GM18517 (cell line): ENCODE measurements at regions not wholly inside any gene's neighbourhood (a gene's known extent, or its start where the extent isn't known, plus 50 kb on each side); places are given as distances from the start of the nearest gene placed in this dataset.

Experiments used
- ATAC-seq: cut with Tn5 transposase; IDR thresholded peaks from one replicate; pipeline ENCODE4 v1.9.1; 2021; ENCODE audit warnings: mild to moderate bottlenecking, moderate library complexity; ENCODE audit not compliant: unreplicated experiment

GRCh38 chr5:129821477-129822131 lies 73.7 kb downstream of the MINAR2 start:
- no peak for ATAC-seq

DNA sequence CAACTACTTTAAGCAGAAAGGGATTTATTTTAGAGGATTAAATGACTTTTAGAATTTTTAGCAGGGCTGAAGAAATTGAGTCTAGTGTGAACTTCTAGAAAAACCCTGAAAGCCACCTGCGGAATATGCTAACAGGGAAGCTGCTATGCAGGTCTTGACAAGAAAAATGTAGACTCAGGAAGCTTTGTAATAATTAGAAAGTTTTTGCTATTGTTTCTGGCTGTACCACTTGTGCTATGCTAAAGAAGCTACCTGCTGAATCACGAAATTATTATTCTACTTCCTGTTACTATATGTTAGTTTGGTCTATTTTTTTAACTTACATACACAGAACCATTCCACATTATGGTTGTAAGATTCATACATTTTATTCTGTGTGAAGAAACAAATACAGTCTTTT lies 74.0 kb upstream of the CHSY3 start:
- ATAC-seq: no peak

GRCh38 chr5:129836321-129836720 lies 67.9 kb upstream of the CHSY3 start:
- no peak for ATAC-seq

DNA sequence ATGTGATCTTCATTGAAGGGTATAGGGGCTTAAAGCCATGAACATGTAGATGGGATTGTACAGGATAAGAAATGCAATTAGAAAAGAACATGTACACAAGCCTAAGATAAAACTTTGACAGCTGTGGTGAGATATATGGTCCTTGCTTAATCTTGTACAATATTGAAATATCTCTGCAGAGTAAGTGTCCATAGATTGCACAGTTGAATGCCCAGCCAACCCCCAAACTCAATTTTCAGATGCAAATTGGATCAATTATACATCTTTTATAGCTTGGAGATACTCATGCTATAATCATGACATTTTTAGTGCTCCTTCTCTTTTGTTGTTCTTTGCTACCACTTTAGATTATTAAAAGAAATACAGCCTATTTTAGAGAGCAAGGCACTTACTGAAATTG lies 59.5 kb upstream of the CHSY3 start:
- no peak for ATAC-seq

GRCh38 chr5:129852747-129853352 lies 51.4 kb upstream of the CHSY3 start:
- peak; percentile 95 for ATAC-seq

DNA sequence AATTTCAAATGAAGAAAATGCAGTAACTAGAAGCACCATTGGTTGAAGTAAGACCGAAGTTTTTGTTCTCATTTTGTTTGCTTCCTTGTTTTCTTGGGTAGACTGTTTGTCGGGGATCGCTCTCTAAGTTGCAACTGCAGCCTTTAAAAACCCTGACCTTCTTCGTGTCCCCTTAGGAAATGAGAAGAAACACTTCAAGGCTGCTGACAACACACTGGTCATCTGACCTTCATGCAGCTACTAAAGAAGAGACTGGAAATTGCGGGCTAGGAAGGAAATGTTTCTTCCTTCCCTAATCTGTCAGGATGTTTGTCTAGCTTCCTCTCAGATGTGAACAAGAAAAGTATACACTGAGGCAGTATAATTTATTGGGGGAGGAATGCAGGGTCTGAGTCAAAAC lies 50.7 kb upstream of the CHSY3 start:
- ATAC-seq: no peak
